Loucy (cell line): ENCODE measurements at regions not wholly inside any gene's neighbourhood (a gene's known extent, or its start where the extent isn't known, plus 50 kb on each side); places are given as distances from the start of the nearest gene placed in this dataset.

Experiments
- CTCF ChIP-seq: fragments of 200-600 bp; sonication (generic); conservative IDR thresholded peaks from 2 replicates; pipeline ENCODE4 v1.5.1; 2014; ENCODE audit warnings: mild to moderate bottlenecking, antibody characterized with exemption, low read length
- EZH2phosphoT487 ChIP-seq: fragments of 200-600 bp; IDR thresholded peaks from 2 replicates; pipeline ENCODE4 v1.6.1; 2018; ENCODE audit warnings: antibody characterized with exemption, mild to moderate bottlenecking, moderate library complexity, borderline replicate concordance

- TF ChIP-seq CTCF, result no peak
- no peak for TF ChIP-seq EZH2phosphoT487
Measured at GRCh38 chr10:9913876-9914514, 1103.7 kb upstream of the CELF2 start.
